HG02571 (cell line): ENCODE measurements at regions not wholly inside any gene's neighbourhood (a gene's known extent, or its start where the extent isn't known, plus 50 kb on each side); places are given as distances from the start of the nearest gene placed in this dataset.
"Not testable (repeated sequence)": the region's sequence is repeated elsewhere in the genome, so short reads cannot be mapped to it uniquely, and the experiment has no call there.

Experiments used
- ATAC-seq: cut with Tn5 transposase; IDR thresholded peaks from one replicate; pipeline ENCODE4 v1.9.1; 2021; ENCODE audit warnings: mild to moderate bottlenecking, moderate library complexity; ENCODE audit not compliant: unreplicated experiment

DNA sequence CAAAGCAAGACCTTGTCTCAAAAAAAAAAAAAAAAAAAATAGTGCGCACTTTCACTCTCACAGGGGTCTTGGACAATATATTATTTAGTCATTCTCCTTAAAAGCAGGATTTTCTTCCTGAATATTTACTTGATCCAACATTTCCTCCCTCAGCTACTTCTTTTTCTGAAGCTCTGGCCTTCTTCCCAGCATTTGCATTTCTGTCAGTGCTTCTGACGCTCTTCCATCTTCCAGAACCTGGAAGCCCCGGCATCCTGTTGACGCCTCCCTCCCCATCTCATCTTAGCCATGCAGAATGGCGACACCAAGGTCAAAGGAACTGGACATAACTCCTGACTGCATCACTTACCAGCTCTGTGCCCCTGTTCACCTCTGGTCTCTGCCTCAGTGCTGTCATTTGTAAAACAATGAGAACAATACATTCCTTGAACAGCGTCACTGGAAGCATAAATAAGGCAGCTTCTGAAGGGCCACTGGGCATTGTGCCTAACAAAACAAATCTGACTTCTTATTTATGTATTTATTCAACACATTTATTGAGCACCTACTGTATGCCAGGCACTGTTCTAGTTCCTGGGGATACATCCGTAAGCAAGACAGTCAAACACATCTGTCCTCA lies 90.9 kb upstream of the MDM1 start:
- no peak for ATAC-seq

DNA sequence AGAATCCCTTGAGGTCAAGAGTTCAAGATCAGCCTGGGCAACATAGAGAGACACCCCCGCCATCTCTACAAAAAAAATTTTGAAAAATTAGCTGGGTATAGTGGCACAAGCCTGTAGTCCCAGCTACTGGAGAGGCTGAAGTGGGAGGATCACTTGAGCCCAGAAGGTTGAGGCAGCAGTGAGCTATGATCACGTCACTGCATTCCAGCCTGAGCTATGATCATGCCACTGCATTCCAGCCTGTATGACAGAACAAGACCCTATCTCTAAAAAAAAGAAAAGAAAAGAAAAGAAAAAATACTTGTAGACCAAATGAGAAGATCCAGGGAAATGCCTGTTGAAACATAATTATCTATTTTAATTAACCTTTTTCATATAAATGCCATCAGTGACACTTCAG lies 93.8 kb upstream of the MDM1 start:
- ATAC-seq = no peak

DNA sequence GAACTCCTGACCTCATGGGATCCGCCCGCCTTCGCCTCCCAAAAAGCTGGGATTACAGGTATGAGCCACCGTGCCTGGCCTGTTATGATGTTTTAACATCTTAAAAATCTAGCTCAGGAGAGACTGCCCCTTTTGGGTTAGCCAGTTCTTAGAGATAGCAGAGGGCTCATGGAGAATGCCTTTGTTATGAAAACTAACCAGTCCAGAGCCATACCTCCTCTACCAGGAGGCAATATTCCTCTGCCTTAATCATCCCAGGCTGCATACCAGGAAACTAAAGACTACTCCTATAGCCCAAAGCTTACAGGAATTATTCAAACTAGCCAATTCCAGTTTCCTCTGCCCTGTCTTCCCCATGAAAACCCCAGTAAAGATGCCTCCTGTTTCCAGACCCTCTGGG lies 96.0 kb upstream of the MDM1 start:
- no peak for ATAC-seq

DNA sequence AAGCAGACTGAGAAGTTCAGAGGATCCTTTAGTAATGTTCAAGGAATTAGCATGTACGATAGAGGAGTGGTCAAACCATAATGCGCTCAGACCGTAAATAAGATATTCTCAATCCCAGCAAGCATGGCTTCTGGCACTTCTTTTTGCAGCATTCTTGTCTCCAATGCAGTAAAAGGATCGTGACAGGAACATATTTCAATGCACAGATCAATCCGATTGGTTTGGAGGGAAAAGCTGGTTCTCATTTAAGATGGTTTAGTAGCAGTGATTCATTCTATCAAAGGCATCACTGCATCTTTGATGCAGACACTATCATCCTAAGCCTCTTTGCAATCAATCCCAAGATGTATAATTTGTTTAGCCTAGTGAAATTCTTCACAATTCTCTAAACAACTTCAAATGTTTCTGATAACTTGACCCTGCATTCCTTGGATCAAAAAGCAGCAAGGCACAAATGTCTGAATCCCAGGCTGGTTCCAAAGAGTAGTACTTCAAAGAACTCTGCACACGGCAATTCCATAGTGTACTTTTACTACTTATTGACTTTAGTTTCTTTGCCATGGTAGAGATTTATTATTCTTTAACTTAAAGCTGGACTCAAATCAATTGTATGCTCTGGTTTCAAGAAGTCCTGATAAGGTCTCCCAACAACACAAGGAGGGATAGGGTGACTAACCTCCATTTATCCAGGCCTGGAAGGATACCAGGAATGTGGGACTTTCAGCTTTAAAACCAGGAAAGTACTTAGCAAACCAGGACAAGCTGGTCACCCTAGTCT lies 96.8 kb upstream of the MDM1 start:
- ATAC-seq = no peak

DNA sequence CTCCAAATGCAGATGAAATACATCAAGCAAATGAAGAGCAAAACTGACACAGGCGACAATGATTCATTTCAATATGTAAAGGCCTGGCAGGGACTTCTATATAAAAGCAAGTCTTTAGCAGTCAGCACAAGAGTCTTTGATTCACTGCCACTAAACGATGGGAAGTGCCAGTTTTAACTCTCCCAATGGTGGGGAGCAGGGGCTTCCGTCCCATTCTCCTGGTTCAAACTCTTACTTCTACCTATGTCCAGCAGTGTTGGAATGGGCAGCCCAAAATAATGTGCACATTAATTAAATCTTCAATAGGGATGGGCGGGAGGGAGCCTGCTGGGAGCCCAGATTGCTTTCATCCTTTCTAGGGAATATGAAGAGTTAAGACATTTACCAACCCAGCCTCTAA lies 97.5 kb upstream of the MDM1 start:
- no peak for ATAC-seq

DNA sequence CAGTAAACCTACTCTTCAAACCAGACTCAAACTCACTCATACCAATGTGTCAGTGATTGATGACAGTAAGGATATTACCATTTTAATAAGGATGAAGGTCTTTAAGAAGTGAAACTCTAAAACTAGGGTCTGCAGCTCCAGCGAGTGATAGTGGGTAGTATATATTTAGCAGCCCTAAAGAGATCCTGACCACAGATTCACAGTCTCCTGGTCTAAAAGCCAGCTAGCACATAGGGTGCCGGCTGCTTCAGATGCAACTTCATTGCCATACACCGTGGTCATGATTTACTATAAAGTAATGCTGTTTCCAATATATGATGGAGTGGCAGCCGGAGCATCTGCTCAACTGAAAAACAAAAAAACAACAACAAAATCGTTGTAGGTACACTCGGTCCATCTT lies 99.6 kb upstream of the MDM1 start:
- no peak for ATAC-seq

DNA sequence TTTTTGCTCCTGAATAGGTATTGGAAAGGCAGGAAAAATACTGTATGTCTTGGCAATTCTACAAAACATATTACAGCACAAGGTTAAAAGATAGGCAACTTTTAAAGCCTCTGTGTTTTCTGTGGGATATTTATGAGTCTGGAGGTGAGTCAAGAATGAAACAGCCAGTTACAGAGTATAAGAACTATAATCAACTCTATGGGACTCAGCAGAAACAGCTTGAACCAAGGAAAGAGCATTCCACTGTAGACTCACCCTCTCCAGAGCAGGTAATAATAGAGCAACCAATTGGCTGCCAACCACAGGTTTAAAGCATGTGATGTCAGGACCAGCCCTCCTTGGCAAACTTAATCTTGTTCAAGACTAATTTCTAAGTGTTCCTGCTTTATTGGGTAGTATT lies 100.5 kb upstream of the MDM1 start:
- ATAC-seq = no peak

DNA sequence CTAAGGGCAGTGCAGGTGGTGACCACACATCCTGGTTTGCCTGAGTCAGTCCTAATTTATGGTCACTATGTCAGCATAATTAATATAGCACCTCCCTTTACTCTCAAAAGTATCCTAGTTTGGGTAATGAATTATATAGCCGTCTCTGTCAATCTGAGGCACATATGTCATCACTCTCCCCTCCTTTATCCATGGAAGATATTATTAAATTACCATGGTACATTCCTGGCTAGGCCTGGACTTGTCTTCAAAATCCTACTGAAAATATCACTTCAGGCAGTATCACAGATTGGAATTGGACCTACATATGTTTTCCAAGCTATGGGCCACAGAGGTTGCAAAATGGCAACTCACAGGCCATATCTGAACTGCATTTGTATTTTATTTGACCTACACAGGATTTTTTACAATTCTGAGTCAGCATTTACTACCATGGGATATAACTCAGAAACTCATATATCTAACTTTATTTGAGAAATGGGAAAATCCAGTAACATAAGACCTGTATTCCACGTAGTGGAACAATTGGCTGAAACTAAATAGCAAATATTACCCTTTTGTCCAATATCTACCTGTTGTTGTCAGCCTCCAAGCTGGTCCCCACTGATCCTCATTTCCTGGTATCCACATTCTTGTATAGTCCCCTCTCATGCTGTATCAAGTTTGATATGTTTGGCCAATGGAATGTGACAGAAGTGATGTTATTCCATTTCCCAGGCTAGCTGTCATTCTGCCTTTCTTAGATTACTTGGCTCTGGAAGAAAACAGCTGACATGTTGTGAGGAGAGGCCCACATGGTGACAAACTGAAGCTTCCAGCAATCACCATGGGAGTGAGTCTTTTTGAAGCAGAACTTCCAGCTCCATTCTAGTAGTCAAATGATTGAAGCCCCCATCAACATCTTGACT lies 102.5 kb upstream of the MDM1 start:
- ATAC-seq = no peak

DNA sequence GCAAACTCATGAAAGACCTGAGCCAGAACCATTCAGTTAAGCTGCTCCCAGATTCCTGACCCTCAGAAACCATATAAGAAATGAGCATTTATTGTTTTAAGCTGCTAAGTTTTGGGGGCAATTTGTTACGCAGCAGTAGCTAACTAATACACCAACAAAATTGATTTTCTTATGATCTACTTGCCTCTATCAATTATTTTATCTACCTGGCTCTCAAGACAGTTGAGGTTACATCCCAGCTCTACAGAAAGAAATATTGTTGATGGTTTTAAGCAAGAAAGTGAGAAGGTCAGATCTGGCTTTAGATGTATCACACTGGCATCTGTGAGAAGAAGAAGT lies 103.1 kb upstream of the MDM1 start:
- no peak for ATAC-seq

DNA sequence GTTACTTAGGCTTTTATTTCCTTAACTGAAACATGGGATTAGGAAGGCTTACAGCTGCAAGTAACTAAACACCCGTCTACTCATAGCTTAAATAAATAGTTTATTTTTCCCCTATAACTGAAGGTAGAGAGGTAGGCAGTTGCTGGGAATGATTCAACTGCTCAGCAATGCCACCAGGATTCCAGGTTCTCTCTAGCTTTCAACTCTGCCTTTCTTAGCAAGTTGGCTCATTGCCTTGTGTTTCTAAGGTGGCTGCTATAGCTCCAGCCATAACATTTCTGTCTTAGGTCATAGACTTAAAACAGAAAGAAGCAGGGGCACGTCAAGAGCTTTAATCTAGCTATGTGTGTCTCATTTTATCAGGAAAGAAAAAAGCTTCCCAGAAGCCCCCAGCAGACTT lies 103.7 kb upstream of the MDM1 start:
- no peak for ATAC-seq

DNA sequence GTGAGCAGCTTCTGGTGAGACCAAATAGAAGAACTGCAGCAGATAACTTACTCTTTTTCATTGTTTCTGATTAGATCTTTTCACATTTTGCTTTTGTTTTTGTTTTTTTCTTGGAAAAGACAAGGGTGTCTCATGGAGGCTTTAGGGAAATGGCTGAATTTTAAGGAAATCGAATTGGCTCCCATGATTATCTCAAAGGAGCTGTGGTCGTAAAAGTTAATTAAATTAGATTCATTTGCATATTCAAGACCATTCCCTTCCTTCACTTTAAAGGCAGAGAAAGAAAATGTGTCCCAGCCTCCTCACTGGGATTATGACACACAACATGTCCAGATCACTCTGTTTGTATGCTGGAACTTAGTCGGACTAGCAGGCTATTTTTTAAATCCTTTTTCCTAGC lies 106.4 kb upstream of the MDM1 start:
- ATAC-seq = no peak

DNA sequence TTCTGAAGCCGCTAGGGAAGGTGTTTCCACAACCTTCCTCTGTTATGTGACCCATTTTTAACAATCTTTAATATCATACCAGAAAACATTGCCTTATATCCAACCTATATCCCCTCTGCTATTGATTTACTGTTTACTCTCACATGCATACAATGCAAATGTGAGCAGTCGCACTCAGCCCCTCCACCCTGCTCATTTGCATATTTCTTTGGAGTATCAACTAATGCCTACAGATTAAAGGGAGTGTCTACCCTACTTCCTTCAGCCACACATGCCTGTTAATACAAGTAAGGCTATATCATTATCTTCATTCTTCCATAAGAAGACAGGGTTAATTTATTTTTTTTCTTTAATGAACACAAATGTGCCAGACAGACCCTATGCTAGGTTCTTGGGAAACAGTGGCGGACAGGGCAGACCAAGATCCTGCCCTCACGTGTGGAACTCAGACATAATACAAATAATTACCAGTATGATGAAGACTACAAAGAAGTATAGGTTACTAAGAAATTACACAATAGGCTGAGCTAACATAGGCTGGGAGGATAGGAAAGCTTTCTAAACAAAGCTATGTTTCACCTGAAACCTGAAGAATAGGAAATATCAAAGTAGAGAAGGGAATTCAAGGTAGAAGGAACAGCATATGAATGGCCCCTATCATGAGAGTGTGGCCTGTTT lies 107.3 kb upstream of the MDM1 start:
- ATAC-seq = no peak

DNA sequence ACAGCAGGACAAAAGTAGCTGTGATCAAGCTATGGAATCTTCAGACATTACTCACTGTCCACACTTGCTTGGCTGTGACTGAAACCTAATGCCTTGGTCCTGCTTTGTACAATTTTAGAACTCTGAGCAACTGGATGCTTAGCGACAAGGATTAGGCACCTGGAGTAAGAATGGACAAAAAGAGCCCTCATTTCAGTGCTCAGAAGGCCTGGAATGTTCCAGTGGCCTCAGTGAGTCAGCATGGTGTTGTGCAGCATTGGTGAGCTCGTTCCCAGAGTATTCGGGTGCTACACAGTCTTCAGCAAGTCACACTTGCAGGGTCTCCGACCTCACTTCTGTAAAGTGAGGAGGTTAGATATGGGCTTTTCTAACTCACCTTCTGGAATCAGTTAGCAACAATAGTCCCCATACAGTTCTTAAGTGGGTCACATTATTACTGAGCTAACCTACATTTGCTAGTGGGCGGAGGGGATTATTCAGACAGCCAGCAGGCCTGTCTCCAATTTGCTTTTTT lies 108.0 kb upstream of the MDM1 start:
- ATAC-seq = no peak

DNA sequence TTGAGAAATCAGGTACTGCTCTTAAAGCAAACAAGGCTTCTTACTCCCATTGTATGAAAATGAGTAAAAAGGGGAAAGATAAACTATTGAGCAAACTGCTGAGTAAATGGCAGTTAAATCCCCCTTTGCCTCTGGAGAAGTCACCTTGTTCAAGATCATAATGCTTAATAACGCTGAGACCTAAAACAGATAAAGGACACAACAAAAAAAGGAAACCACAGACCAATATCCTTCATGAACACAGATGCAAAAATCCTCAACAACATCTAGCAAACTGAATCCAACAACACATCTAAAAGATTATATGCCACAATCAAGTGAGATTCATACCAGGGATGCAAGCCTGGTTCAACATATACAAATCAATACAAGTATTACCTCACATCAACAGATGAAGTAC lies 109.0 kb upstream of the MDM1 start:
- no peak for ATAC-seq

DNA sequence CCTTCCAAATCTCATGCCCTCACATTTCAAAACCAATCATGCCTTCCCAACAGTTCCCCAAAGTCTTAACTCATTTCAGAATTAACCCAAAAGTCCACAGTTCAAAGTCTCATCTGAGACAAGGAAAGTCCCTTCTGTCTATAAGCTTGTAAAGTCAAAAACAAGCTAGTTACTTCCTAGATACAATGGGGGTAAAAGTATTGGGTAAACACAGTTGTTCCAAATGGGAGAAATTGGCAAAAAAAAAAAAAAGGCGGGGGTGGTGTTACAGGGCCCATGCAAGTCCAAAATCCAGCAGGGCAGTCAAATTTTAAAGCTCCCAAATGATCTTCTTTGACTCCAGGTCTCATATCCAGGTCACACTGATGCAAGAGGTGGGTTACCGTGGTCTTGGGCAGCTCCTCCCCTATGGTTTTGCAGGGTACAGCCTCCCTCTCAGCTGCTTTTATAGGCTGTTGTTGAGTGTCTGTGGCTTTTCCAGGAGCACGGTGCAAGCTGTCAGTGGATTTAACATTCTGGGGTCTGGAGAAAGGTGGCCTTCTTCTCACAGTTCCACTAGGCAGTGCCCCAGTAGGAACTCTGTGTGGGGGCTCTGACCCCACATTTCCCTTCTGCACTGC lies 110.3 kb upstream of the MDM1 start:
- ATAC-seq = not testable (repeated sequence)

DNA sequence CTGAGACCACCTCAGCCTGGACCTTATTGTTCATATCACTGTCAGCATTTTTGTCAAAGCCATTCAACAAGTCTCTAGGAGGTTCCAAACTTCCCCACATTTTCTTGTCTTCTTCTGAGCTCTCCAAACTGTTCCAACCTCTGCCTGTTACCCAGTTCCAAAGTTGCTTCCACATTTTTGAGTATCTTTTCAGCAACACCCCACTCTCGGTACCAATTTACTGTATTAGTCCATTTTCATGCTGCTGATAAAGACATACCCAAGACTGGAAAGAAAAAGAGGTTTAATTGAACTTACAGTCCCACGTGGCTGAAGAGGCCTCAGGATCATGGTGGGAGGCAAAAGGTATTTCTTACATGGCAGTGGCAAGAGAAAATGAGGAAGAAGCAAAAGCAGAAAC lies 111.5 kb upstream of the MDM1 start:
- ATAC-seq = not testable (repeated sequence)

DNA sequence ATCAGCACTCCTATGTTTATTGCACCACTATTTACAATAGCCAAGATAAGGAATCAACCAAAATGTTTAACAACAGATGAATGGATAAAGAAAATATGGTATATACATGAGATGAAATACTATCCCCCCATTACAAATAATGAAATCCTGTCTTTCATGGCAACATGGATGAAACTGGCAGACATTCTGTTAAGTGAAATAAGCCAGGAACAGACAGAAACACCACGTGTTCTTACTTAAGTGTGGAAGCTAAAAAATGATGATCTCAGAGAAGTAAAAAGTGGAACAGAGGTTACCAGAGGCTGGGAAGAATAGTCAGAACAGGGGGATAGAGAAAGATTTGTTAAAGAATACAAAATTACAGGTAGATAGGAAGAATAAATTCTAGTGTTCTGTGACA lies 113.7 kb upstream of the MDM1 start:
- no peak for ATAC-seq

DNA sequence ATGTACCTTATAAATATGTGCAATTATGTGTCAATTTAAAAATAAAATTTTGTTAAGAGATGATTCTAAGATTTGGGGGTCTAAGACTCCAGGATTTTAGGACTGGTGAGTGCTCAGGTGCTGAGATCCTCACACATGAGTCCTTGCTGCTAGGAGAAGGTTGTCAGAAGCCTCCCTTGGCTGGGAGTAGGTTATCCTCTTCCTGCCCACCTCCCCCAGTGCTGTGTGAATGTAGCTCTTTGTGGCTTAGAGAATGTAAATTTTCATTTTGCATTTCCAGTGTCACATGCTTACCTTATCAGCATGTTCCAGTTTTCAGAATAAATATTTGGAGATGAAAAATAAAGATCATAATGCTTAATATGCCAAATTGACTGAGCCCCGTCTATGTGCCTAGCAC lies 114.2 kb upstream of the MDM1 start:
- ATAC-seq = no peak

DNA sequence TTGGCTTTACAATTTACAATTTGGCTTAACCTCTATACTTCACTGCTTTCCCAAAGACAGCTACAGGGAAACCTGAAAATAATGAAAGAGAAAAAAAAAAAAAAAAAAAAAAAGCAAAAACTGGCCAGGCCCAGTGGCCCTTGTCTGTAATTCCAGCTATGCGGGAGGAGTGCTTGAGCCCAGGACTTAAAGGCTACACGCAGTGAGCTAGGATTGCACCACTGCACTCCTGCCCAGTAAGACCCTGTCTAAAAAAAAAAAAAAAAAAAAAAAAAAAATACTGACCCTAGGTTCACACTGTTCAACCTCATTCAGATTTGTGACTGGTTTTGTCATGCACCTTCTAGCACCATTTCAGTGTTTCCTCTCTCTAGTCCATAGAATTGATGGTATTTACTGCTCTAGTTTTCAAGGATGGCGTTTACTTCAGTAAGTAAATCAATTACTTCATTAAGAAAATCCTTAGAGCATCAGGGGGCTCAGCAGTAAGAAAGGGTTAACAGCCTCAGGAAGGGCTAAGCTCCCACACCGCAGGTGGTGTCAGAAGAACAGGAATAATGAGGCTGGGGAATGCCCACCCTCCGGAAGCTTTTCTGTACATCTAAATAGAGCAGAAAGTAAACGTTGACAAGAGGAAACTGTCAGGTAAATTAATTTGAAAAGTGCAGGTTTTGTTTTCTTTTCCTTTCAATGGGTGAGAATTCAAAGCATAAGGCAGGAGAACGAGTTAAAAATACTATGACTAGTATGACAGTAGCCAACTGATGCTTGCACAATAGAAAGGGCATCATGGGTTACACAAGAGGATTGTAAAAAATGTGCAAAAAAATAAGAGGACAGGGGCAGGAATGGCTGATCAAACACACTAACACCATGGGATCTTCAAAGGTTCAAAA lies 115.0 kb upstream of the MDM1 start:
- ATAC-seq = no peak

DNA sequence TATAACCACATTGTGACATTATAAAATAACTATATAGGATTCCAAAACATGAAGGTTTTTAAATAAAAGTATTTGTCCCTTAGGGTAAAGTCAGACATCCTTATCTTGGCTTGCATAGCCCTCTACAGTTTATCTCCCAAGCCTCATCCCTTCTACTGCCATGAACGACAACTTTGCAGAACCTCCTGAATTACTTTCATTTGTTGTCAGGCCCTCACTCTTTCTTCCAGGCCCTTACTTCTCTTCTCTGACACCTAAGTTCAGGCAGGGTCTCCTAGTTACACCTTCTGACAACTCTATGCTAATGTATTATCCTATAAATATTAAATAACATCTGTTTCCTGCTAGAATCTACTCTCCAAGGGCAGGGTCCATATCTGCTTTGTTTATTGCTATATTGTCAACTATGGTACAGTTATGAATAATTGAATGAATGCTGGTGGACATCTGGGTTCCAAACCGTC lies 115.7 kb upstream of the MDM1 start:
- ATAC-seq = no peak
